B cell (primary cell): ENCODE measurements at regions not wholly inside any gene's neighbourhood (a gene's known extent, or its start where the extent isn't known, plus 50 kb on each side); places are given as distances from the start of the nearest gene placed in this dataset.

Source experiments
- ATAC-seq: fragments of 200-7000 bp; cut with Tn5 transposase; one replicate; pipeline ENCODE4 v1.10.0; 2021; ENCODE audit warnings: low read depth, mild to moderate bottlenecking, moderate number of reproducible peaks, moderate library complexity
- CTCF ChIA-PET: fragments of 350-600 bp; sonication (Branson Sonifier 250); formaldehyde crosslinking; loops from one replicate; lab custom pipeline; 2021; ENCODE audit warnings: antibody characterized with exemption, inconsistent platforms; lab: Charles Lee
- POLR2A ChIA-PET: fragments of 350-600 bp; sonication (Branson Sonifier 250); formaldehyde crosslinking; loops from one replicate; lab custom pipeline; 2021; ENCODE audit warnings: antibody characterized with exemption; lab: Charles Lee
- DNase-seq: peaks from one replicate; pipeline ENCODE4 v3.0.0; 2013
- H2AFZ ChIP-seq: 2 replicates; pipeline ENCODE4 v1.6.1; 2012; ENCODE audit warnings: mild to moderate bottlenecking, low read depth, low read length; ENCODE audit not compliant: insufficient read depth, poor library complexity, severe bottlenecking
- H3K27ac ChIP-seq, 2 donors: 1 replicate in 1 of 2; 2 replicates in 1 of 2; pipeline ENCODE4 v1.5.1; 2012 to 2013; ENCODE audit warnings: low read length in 2 of 2, mild to moderate bottlenecking in 2 of 2, moderate library complexity in 1 of 2
- H3K27me3 ChIP-seq, 4 experiments: fragments of 200-600 bp in 1 of 4; sonication (generic) in 1 of 4; replicated peaks in 1 of 4; 1 replicate in 2 of 4; 2 replicates in 2 of 4; pipeline versions ENCODE4 v1.6.1 to v1.7.0; 2013 to 2016; ENCODE audit warnings: low read length in 3 of 4, mild to moderate bottlenecking in 2 of 4, mixed read lengths in 1 of 4, moderate library complexity in 1 of 4; ENCODE audit not compliant: insufficient read depth in 4 of 4, control insufficient read depth in 3 of 4; ENCODE audit errors: control extremely low read depth in 1 of 4
- H3K36me3 ChIP-seq, 2 experiments: replicated peaks in 1 of 2; 1 replicate in 1 of 2; 2 replicates in 1 of 2; pipeline versions ENCODE4 v1.6.1 to v1.7.1; 2013; ENCODE audit warnings: low read length in 1 of 2; ENCODE audit not compliant: insufficient read depth in 2 of 2, control insufficient read depth in 1 of 2; ENCODE audit errors: control extremely low read depth in 1 of 2, extremely low read depth in 1 of 2
- H3K4me1 ChIP-seq, 2 donors: fragments of 200-600 bp in 1 of 2; sonication (generic) in 1 of 2; 1 replicate in 1 of 2; 2 replicates in 1 of 2; pipeline versions ENCODE4 v1.5.1 to v1.6.1; 2013 to 2017; ENCODE audit warnings: low read length in 2 of 2; ENCODE audit not compliant: control insufficient read depth in 2 of 2, insufficient read depth in 2 of 2
- H3K4me2 ChIP-seq: replicated peaks from 2 replicates; pipeline ENCODE3; 2012; ENCODE audit warnings: mild to moderate bottlenecking, low read depth, low read length; ENCODE audit not compliant: poor library complexity, severe bottlenecking
- H3K4me3 ChIP-seq, 5 experiments: fragments of 200-600 bp in 1 of 5; sonication (generic) in 1 of 5; 1 replicate in 3 of 5; 2 replicates in 2 of 5; pipeline versions ENCODE4 v1.5.1 to v1.7.0; 2011 to 2016; ENCODE audit warnings: low read length in 4 of 5, mild to moderate bottlenecking in 4 of 5, low read depth in 2 of 5, control low read depth in 1 of 5, moderate library complexity in 1 of 5; ENCODE audit not compliant: insufficient read depth in 1 of 5; ENCODE audit errors: control extremely low read depth in 1 of 5, extremely low read depth in 1 of 5
- H3K79me2 ChIP-seq: fragments of 200-600 bp; sonication (generic); one replicate; pipeline ENCODE4 v1.6.0; 2016; ENCODE audit warnings: low read length; ENCODE audit not compliant: control insufficient read depth, insufficient read depth
- H3K9ac ChIP-seq: fragments of 200-600 bp; sonication (generic); 2 replicates; pipeline ENCODE4 v1.6.1; 2017; ENCODE audit warnings: mild to moderate bottlenecking, low read length, moderate library complexity
- H3K9me3 ChIP-seq, 3 donors: one replicate each; pipeline versions ENCODE4 v1.6.1 to v1.7.1; 2013; ENCODE audit warnings: low read length in 2 of 3; ENCODE audit not compliant: control insufficient read depth in 2 of 3, insufficient read depth in 1 of 3; ENCODE audit errors: control extremely low read depth in 1 of 3
- H4K20me1 ChIP-seq: 2 replicates; pipeline ENCODE4 v1.6.0; 2012; ENCODE audit warnings: mild to moderate bottlenecking, low read length; ENCODE audit not compliant: insufficient read depth, control insufficient read depth, poor library complexity, severe bottlenecking
- H3K27ac Mint-ChIP-seq: one replicate; pipeline ENCODE4 v1.8.0; 2021; ENCODE audit warnings: mixed read lengths
- H3K27me3 Mint-ChIP-seq: one replicate; pipeline ENCODE4 v1.8.0; 2021; ENCODE audit warnings: mixed read lengths
- H3K4me1 Mint-ChIP-seq: one replicate; pipeline ENCODE4 v1.8.0; 2021; ENCODE audit warnings: mixed read lengths
- H3K4me3 Mint-ChIP-seq: one replicate; pipeline ENCODE4 v1.8.0; 2021; ENCODE audit warnings: mixed read lengths
- H3K9me3 Mint-ChIP-seq: one replicate; pipeline ENCODE4 v1.8.0; 2022; ENCODE audit warnings: mixed read lengths; ENCODE audit not compliant: insufficient read depth
- CTCF ChIP-seq: fragments of 200-600 bp; IDR thresholded peaks from one replicate; pipeline ENCODE4 v1.8.0; 2022; ENCODE audit warnings: antibody characterized with exemption, mild to moderate bottlenecking
- EZH2 ChIP-seq: IDR thresholded peaks from 2 replicates; pipeline ENCODE4 v1.6.1; 2012; ENCODE audit warnings: borderline replicate concordance, low read depth, mild to moderate bottlenecking, moderate library complexity, low read length; ENCODE audit not compliant: insufficient read depth, poor library complexity, severe bottlenecking
- WGBS: methylation state at CpG from one replicate; pipeline ENCODE4 v1.1.5; 2013; ENCODE audit warnings: missing lambda C conversion rate; ENCODE audit not compliant: insufficient coverage; 5-methylcytosine and 5-hydroxymethylcytosine counted together
- intact Hi-C: fragments of 100-400 bp; cut with micrococcal nuclease; formaldehyde crosslinking; loops from one replicate; pipeline ENCODE4 v1.10.0; 2022

GRCh38 chr3:159451482-159451881 is 537.2 kb upstream of the IL12A start:
- intact Hi-C loops: no loop called here
- no peak overlapping the region for H3K4me2 ChIP-seq

GRCh38 chr3:159453036-159453435 is 535.6 kb upstream of the IL12A start:
- Histone ChIP-seq H3K79me2 (no peaks in the 10 kb centered on the region), H3K9ac (no peak overlapping the region), H3K4me1 (no peaks in the 10 kb centered on the region), H2AFZ (no peak overlapping the region), H3K36me3 (no peaks in the 10 kb centered on the region), H3K9me3 (no peaks in the 10 kb centered on the region), H3K4me3 (no peak overlapping the region), H3K4me2 (no peak overlapping the region), H3K27ac (no peak overlapping the region), H3K27me3 (no peaks in the 10 kb centered on the region), H4K20me1 (no peaks in the 10 kb centered on the region)
- POLR2A ChIA-PET: no interaction called here
- intact Hi-C loops: no loop called here
- H3K27ac Mint-ChIP-seq: no peak overlapping the region
- H3K4me1 Mint-ChIP-seq: no peaks in the 10 kb centered on the region
- TF ChIP-seq EZH2 (no peak), CTCF (no peak)
- DNase-seq: no peak
- CTCF ChIA-PET: no interaction called here
- WGBS: 84% methylated on average over 5 of the region's 5 CpGs
- no peaks in the 10 kb centered on the region for H3K27me3 Mint-ChIP-seq
- H3K9me3 Mint-ChIP-seq: no peaks in the 10 kb centered on the region
- no peak overlapping the region for H3K4me3 Mint-ChIP-seq
- ATAC-seq: no peak

More at GRCh38 chr3:159451482-159451881, 537.2 kb upstream of the IL12A start:
- no peak overlapping the region for H3K4me3 Mint-ChIP-seq
- no peak overlapping the region for H3K9ac ChIP-seq
- no peak overlapping the region for H3K27ac Mint-ChIP-seq
- H3K4me3 ChIP-seq: no peak overlapping the region
- no peak overlapping the region for H2AFZ ChIP-seq
- no peaks in the 10 kb centered on the region for H3K27me3 ChIP-seq
- ATAC-seq (no peak), DNase-seq (no peak)
- H3K36me3 ChIP-seq: no peaks in the 10 kb centered on the region
- no CpG with 5 or more reads among the region's 1 CpG for WGBS
- no peaks in the 10 kb centered on the region for H4K20me1 ChIP-seq
- TF ChIP-seq CTCF (no peak), EZH2 (no peak)
- no peaks in the 10 kb centered on the region for H3K79me2 ChIP-seq
- no peaks in the 10 kb centered on the region for H3K27me3 Mint-ChIP-seq
- POLR2A ChIA-PET: no interaction called here
- H3K4me1 ChIP-seq: no peaks in the 10 kb centered on the region
- no peaks in the 10 kb centered on the region for H3K9me3 ChIP-seq
- no peaks in the 10 kb centered on the region for H3K9me3 Mint-ChIP-seq
- H3K4me1 Mint-ChIP-seq: no peaks in the 10 kb centered on the region
- no peak overlapping the region for H3K27ac ChIP-seq
- CTCF ChIA-PET: no interaction called here
